Small intestine (tissue), 7 donors: ENCODE measurements at regions not wholly inside any gene's neighbourhood (a gene's known extent, or its start where the extent isn't known, plus 50 kb on each side); places are given as distances from the start of the nearest gene placed in this dataset.

Source experiments
- DNase-seq, 2 donors: peaks; one replicate each; pipeline versions ENCODE4 v3.0.0 to v3.0.0-alpha.2; 2013
- FAIRE-seq: peaks from 2 replicates; lab custom pipeline; 2012; peaks lifted over from hg19 to GRCh38; lab: Jason Lieb, UNC
- H3K27ac ChIP-seq, 3 donors: one replicate each; pipeline ENCODE4 v1.5.1; 2013; ENCODE audit warnings: low read length in 2 of 3, mild to moderate bottlenecking in 2 of 3, control low read depth in 1 of 3, inconsistent platforms in 1 of 3, low read depth in 1 of 3, moderate library complexity in 1 of 3
- H3K27me3 ChIP-seq, 3 donors: one replicate each; pipeline ENCODE4 v1.6.1; 2013; ENCODE audit warnings: low read length in 3 of 3, inconsistent platforms in 1 of 3; ENCODE audit not compliant: control insufficient read depth in 3 of 3, insufficient read depth in 3 of 3
- H3K36me3 ChIP-seq, 3 donors: one replicate each; pipeline ENCODE4 v1.6.1; 2013; ENCODE audit warnings: low read length in 3 of 3, inconsistent platforms in 1 of 3, low read depth in 1 of 3, mild to moderate bottlenecking in 1 of 3, moderate library complexity in 1 of 3; ENCODE audit not compliant: control insufficient read depth in 3 of 3, insufficient read depth in 2 of 3
- H3K4me1 ChIP-seq, 3 donors: one replicate each; pipeline ENCODE4 v1.6.1; 2013; ENCODE audit warnings: low read length in 2 of 3, inconsistent platforms in 1 of 3, low read depth in 1 of 3, mild to moderate bottlenecking in 1 of 3, moderate library complexity in 1 of 3; ENCODE audit not compliant: control insufficient read depth in 3 of 3, insufficient read depth in 2 of 3
- H3K4me3 ChIP-seq, 3 donors: one replicate each; pipeline ENCODE4 v1.5.1; 2013; ENCODE audit warnings: low read length in 3 of 3, control low read depth in 1 of 3, inconsistent platforms in 1 of 3, low read depth in 1 of 3, mild to moderate bottlenecking in 1 of 3, moderate library complexity in 1 of 3
- H3K9me3 ChIP-seq, 2 donors: one replicate each; pipeline ENCODE4 v1.6.1; 2013; ENCODE audit warnings: low read depth in 1 of 2, low read length in 1 of 2; ENCODE audit not compliant: control insufficient read depth in 2 of 2, insufficient read depth in 1 of 2
- WGBS, 3 donors: extraction: QIAGEN DNeasy Blood & Tissue Kit; methylation state at CpG; one replicate each; pipeline ENCODE4 v1.1.7; 2013; 5-methylcytosine and 5-hydroxymethylcytosine counted together
- donor health status: healthy with polysubstance abuse.
- donor health status: control.
- donor health status: control.
- donor health status: Bipolar disorder and iron deficiency.
- donor health status: healthy.

- H3K36me3 ChIP-seq, result no peaks in the 10 kb centered on the region
- DNase-seq (no peak), FAIRE-seq (no peak)
- no peaks in the 10 kb centered on the region for H3K9me3 ChIP-seq
- no peak overlapping the region for H3K27ac ChIP-seq
- no peak overlapping the region for H3K4me3 ChIP-seq
- no peaks in the 10 kb centered on the region for H3K4me1 ChIP-seq
- 60 to 86% (median 66%) methylated on average over 1 of the region's 1 CpG for WGBS, 3 donors
- no peaks in the 10 kb centered on the region for H3K27me3 ChIP-seq
Measured at GRCh38 chr5:145236127-145236526, 599.0 kb downstream of the PRELID2 start.

- H3K9me3 ChIP-seq, result no peaks in the 10 kb centered on the region
- DNase-seq (peak; percentile 28 to 69), FAIRE-seq (no peak)
- WGBS, 3 donors, result 56 to 71% (median 57%) methylated on average over 3 of the region's 3 CpGs
- no peak overlapping the region for H3K4me3 ChIP-seq
- H3K36me3 ChIP-seq, result no peaks in the 10 kb centered on the region
- no peaks in the 10 kb centered on the region for H3K27me3 ChIP-seq
- H3K4me1 ChIP-seq, result no peaks in the 10 kb centered on the region
- peak overlapping the region in 1 of 3 donors; percentile 42 for H3K27ac ChIP-seq
Measured at GRCh38 chr5:145233461-145233860, 601.7 kb downstream of the PRELID2 start.

- 86 to 94% (median 93%) methylated on average over 2 of the region's 2 CpGs for WGBS, 3 donors
- FAIRE-seq, result no peak
Measured at GRCh38 chr5:145230781-145231180, 604.4 kb downstream of the PRELID2 start.

DNA sequence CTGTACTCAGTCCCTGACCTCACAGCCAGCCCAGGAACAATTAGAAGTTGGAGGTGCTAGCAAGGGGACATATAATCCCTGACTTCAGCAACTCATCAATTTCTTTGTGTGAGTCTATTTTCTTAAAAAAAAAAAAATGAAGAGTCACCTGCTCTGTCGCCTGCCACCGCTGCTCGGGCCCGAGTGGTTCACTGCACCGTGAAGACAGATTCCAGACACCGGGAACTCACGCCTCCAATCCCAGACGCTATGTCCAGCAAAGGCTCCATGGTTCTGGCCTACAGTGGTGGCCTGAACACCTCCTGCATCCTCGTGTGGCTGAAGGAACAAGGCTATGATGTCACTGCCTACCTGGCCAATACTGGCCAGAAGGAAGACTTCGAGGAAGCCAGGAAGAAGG is 606.6 kb downstream of the PRELID2 start:
- no peaks in the 10 kb centered on the region for H3K27me3 ChIP-seq
- H3K27ac ChIP-seq, result no peak overlapping the region
- DNase-seq (no peak), FAIRE-seq (no peak)
- no peaks in the 10 kb centered on the region for H3K9me3 ChIP-seq
- 92 to 93% (median 93%) methylated on average over 10 of the region's 10 CpGs for WGBS, 3 donors
- no peak overlapping the region for H3K4me3 ChIP-seq
- H3K4me1 ChIP-seq, result no peaks in the 10 kb centered on the region
- H3K36me3 ChIP-seq, result no peaks in the 10 kb centered on the region

More at GRCh38 chr5:145230781-145231180, 604.4 kb downstream of the PRELID2 start:
- no peak overlapping the region for H3K4me3 ChIP-seq
- no peaks in the 10 kb centered on the region for H3K4me1 ChIP-seq
- H3K9me3 ChIP-seq, result no peaks in the 10 kb centered on the region
- H3K36me3 ChIP-seq, result no peaks in the 10 kb centered on the region
- H3K27me3 ChIP-seq, result no peaks in the 10 kb centered on the region
- H3K27ac ChIP-seq, result no peak overlapping the region
- DNase-seq, result no peak

GRCh38 chr5:145227881-145228280 is 607.3 kb downstream of the PRELID2 start:
- 83 to 95% (median 85%) methylated on average over 2 of the region's 2 CpGs for WGBS, 3 donors
- H3K27ac ChIP-seq, result no peak overlapping the region
- no peak overlapping the region for H3K4me3 ChIP-seq
- H3K36me3 ChIP-seq, result no peaks in the 10 kb centered on the region
- H3K27me3 ChIP-seq, result no peaks in the 10 kb centered on the region
- no peaks in the 10 kb centered on the region for H3K9me3 ChIP-seq
- no peaks in the 10 kb centered on the region for H3K4me1 ChIP-seq
- DNase-seq, result no peak
- no peak for FAIRE-seq

- WGBS, 3 donors, result 65 to 89% (median 78%) methylated on average over 3 of the region's 3 CpGs
- Histone ChIP-seq H3K36me3 (no peaks in the 10 kb centered on the region), H3K27me3 (no peaks in the 10 kb centered on the region), H3K9me3 (no peaks in the 10 kb centered on the region), H3K27ac (no peak overlapping the region), H3K4me1 (no peaks in the 10 kb centered on the region), H3K4me3 (no peak overlapping the region)
- DNase-seq (no peak), FAIRE-seq (no peak)
Measured at GRCh38 chr5:145226726-145227125, 608.4 kb downstream of the PRELID2 start.

- Histone ChIP-seq H3K4me3 (no peak overlapping the region), H3K4me1 (no peaks in the 10 kb centered on the region), H3K27ac (no peak overlapping the region), H3K9me3 (no peaks in the 10 kb centered on the region), H3K27me3 (no peaks in the 10 kb centered on the region), H3K36me3 (no peaks in the 10 kb centered on the region)
- FAIRE-seq, result no peak
- whole genome bisulfite sequencing, 3 donors, result 87 to 95% (median 91%) methylated on average over 1 of the region's 1 CpG
- DNase-seq, result no peak
Measured at GRCh38 chr5:145225529-145225928, 609.6 kb downstream of the PRELID2 start.

DNA sequence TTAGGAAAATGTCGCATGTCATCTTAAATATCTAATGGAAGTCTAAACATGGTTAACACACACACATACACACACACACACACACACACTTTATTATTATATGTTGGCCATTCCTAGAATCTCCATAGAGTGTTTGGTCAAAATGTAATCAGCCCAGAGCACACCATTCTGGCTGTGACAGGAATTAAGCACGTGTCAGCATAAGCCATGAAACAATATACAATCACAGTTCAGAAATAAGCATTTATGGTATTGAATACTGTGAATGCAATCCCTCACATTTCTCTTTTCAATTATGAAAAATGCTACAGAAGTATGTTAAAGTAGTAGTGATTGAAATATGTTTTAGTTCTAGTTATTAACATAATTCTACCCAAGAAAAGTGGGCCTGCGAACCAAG is 611.6 kb downstream of the PRELID2 start:
- no peaks in the 10 kb centered on the region for H3K9me3 ChIP-seq
- no peaks in the 10 kb centered on the region for H3K4me1 ChIP-seq
- no peak overlapping the region for H3K27ac ChIP-seq
- DNase-seq, result no peak
- no peak overlapping the region for H3K4me3 ChIP-seq
- FAIRE-seq, result no peak
- WGBS, 3 donors, result 81 to 87% (median 83%) methylated on average over 3 of the region's 3 CpGs
- H3K27me3 ChIP-seq, result no peaks in the 10 kb centered on the region
- no peaks in the 10 kb centered on the region for H3K36me3 ChIP-seq

DNA sequence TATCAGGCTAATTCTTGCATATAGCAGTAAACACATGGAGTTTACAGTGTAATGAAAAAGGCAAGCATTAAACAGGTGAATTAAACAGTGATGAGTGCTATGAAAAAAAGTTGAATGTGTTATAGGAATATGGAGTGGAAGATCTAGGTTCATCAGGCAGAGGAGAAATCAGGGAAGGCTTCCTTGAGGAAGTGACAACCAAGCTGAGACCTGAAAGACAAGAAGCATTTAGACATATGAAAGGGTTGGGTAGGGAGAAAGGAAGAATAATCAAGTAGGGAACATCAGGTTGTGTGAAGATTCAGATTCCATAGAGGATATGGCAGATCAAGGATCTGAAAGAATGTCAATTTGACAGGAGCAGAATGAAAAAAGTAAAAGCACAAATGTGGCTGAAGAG is 612.5 kb downstream of the PRELID2 start:
- Histone ChIP-seq H3K4me1 (no peaks in the 10 kb centered on the region), H3K27me3 (no peaks in the 10 kb centered on the region), H3K9me3 (no peaks in the 10 kb centered on the region), H3K36me3 (no peaks in the 10 kb centered on the region), H3K4me3 (no peak overlapping the region), H3K27ac (no peak overlapping the region)
- FAIRE-seq (no peak), DNase-seq (no peak)
